Subcutaneous abdominal adipose tissue (tissue), 5 donors: ENCODE measurements at regions not wholly inside any gene's neighbourhood (a gene's known extent, or its start where the extent isn't known, plus 50 kb on each side); places are given as distances from the start of the nearest gene placed in this dataset.

Source experiments
- H3K27ac ChIP-seq: one replicate; pipeline ENCODE4 v1.7.0; 2013; ENCODE audit warnings: low read depth, mild to moderate bottlenecking, inconsistent platforms, low read length, moderate library complexity
- H3K27me3 ChIP-seq, 5 donors: one replicate each; pipeline ENCODE4 v1.7.0; 2013; ENCODE audit warnings: low read length in 5 of 5, inconsistent platforms in 1 of 5; ENCODE audit not compliant: control insufficient read depth in 5 of 5, insufficient read depth in 4 of 5
- H3K36me3 ChIP-seq, 5 donors: one replicate each; pipeline ENCODE4 v1.7.0; 2013; ENCODE audit warnings: low read length in 5 of 5; ENCODE audit not compliant: control insufficient read depth in 5 of 5, insufficient read depth in 5 of 5
- H3K4me1 ChIP-seq, 5 donors: one replicate each; pipeline ENCODE4 v1.7.0; 2013; ENCODE audit warnings: low read length in 5 of 5, mild to moderate bottlenecking in 3 of 5, moderate library complexity in 1 of 5; ENCODE audit not compliant: control insufficient read depth in 5 of 5, insufficient read depth in 5 of 5
- H3K4me3 ChIP-seq, 5 donors: one replicate each; pipeline ENCODE4 v1.7.0; 2013; ENCODE audit warnings: low read length in 5 of 5, low read depth in 1 of 5
- H3K9ac ChIP-seq, 5 donors: one replicate each; pipeline ENCODE4 v1.7.0; 2013; ENCODE audit warnings: low read length in 5 of 5, mild to moderate bottlenecking in 4 of 5, moderate library complexity in 3 of 5
- H3K9me3 ChIP-seq, 5 donors: one replicate each; pipeline ENCODE4 v1.7.0; 2013; ENCODE audit warnings: low read length in 5 of 5; ENCODE audit not compliant: control insufficient read depth in 5 of 5
- donor health status: healthy.
- donor health status: healthy.
- donor health status: healthy.
- donor health status: healthy.
- donor health status: healthy.

- Histone ChIP-seq H3K9ac (no peak overlapping the region), H3K4me3 (no peak overlapping the region), H3K27ac (no peak overlapping the region), H3K9me3 (no peaks in the 10 kb centered on the region), H3K27me3 (peaks cover 0 to 2% (median 0%) of the 10 kb centered on the region in 5 donors), H3K36me3 (no peaks in the 10 kb centered on the region), H3K4me1 (no peaks in the 10 kb centered on the region)
Measured at GRCh38 chr9:118325757-118326156, 621.6 kb downstream of the TLR4 start.

GRCh38 chr9:118326326-118326725, 622.1 kb downstream of the TLR4 start:
- Histone ChIP-seq H3K4me3 (no peak overlapping the region), H3K9me3 (no peaks in the 10 kb centered on the region), H3K9ac (no peak overlapping the region), H3K36me3 (no peaks in the 10 kb centered on the region), H3K27ac (no peak overlapping the region), H3K4me1 (no peaks in the 10 kb centered on the region), H3K27me3 (peaks cover 0 to 2% (median 0%) of the 10 kb centered on the region in 5 donors)

- Histone ChIP-seq H3K9ac (no peak overlapping the region), H3K27me3 (peaks cover 0 to 2% (median 0%) of the 10 kb centered on the region in 5 donors), H3K36me3 (no peaks in the 10 kb centered on the region), H3K4me3 (no peak overlapping the region), H3K9me3 (no peaks in the 10 kb centered on the region), H3K27ac (no peak overlapping the region), H3K4me1 (no peaks in the 10 kb centered on the region)
Measured at GRCh38 chr9:118330191-118330986, 626.2 kb downstream of the TLR4 start.

GRCh38 chr9:118331622-118332045, 627.4 kb downstream of the TLR4 start:
- Histone ChIP-seq H3K9ac (no peak overlapping the region), H3K36me3 (no peaks in the 10 kb centered on the region), H3K27ac (no peak overlapping the region), H3K4me1 (no peaks in the 10 kb centered on the region), H3K4me3 (no peak overlapping the region), H3K27me3 (peaks cover 0 to 2% (median 0%) of the 10 kb centered on the region in 5 donors), H3K9me3 (no peaks in the 10 kb centered on the region)

GRCh38 chr9:118336250-118336942, 632.2 kb downstream of the TLR4 start:
- Histone ChIP-seq H3K9me3 (no peaks in the 10 kb centered on the region), H3K9ac (no peak overlapping the region), H3K36me3 (no peaks in the 10 kb centered on the region), H3K4me3 (no peak overlapping the region), H3K27me3 (no peaks in the 10 kb centered on the region), H3K4me1 (no peaks in the 10 kb centered on the region), H3K27ac (no peak overlapping the region)

- no peak overlapping the region for H3K9ac ChIP-seq
- no peak overlapping the region for H3K4me3 ChIP-seq
- no peaks in the 10 kb centered on the region for H3K9me3 ChIP-seq
- H3K4me1 ChIP-seq, result no peaks in the 10 kb centered on the region
- no peaks in the 10 kb centered on the region for H3K27me3 ChIP-seq
- H3K27ac ChIP-seq, result no peak overlapping the region
- H3K36me3 ChIP-seq, result no peaks in the 10 kb centered on the region
Measured at GRCh38 chr9:118336943-118337330, 632.7 kb downstream of the TLR4 start.

- no peak overlapping the region for H3K9ac ChIP-seq
- H3K27me3 ChIP-seq, result no peaks in the 10 kb centered on the region
- no peaks in the 10 kb centered on the region for H3K36me3 ChIP-seq
- H3K27ac ChIP-seq, result no peak overlapping the region
- H3K4me3 ChIP-seq, result no peak overlapping the region
- no peaks in the 10 kb centered on the region for H3K4me1 ChIP-seq
- H3K9me3 ChIP-seq, result peaks cover 2 to 8% (median 6%) of the 10 kb centered on the region in 5 donors
Measured at GRCh38 chr9:118360036-118360435, 655.8 kb downstream of the TLR4 start.

- Histone ChIP-seq H3K36me3 (no peaks in the 10 kb centered on the region), H3K4me1 (no peaks in the 10 kb centered on the region), H3K4me3 (no peak overlapping the region), H3K27ac (no peak overlapping the region), H3K9ac (no peak overlapping the region), H3K27me3 (no peaks in the 10 kb centered on the region), H3K9me3 (peaks cover 2 to 8% (median 6%) of the 10 kb centered on the region in 5 donors)
Measured at GRCh38 chr9:118362123-118362522, 657.9 kb downstream of the TLR4 start.

- H3K9me3 ChIP-seq, result peaks cover 2 to 8% (median 6%) of the 10 kb centered on the region in 5 donors
- no peaks in the 10 kb centered on the region for H3K27me3 ChIP-seq
- no peak overlapping the region for H3K27ac ChIP-seq
- H3K4me3 ChIP-seq, result no peak overlapping the region
- no peak overlapping the region for H3K9ac ChIP-seq
- H3K36me3 ChIP-seq, result no peaks in the 10 kb centered on the region
- no peaks in the 10 kb centered on the region for H3K4me1 ChIP-seq
Measured at GRCh38 chr9:118362596-118362995, 658.4 kb downstream of the TLR4 start.
